ENCODE measurements at regions not wholly inside any gene's neighbourhood (a gene's known extent, or its start where the extent isn't known, plus 50 kb on each side); places are given as distances from the start of the nearest gene placed in this dataset.

DNA sequence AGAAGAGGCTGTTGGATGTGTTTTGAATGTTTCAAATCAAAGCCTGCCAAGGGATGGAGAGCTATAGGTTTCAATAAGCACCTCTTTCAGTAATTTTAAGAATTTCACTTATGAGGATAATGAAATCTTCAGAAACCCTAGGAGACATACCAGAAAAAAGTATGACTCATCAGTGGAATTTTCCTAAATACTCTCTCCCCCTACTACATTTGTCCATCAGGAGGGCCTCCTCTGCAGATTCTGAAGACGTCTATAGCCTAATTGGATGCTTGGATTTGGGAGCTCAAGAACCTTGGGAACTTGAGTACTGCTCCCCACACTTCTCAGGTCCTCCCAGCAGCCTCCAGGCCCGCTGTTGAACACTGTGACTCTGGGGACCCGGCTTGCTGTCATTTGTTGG is 374.3 kb downstream of the SLC4A3 start:
- no peak for DNase-seq

GRCh38 chr2:220002251-220002650 is 374.8 kb downstream of the SLC4A3 start:
- no peak for DNase-seq

DNA sequence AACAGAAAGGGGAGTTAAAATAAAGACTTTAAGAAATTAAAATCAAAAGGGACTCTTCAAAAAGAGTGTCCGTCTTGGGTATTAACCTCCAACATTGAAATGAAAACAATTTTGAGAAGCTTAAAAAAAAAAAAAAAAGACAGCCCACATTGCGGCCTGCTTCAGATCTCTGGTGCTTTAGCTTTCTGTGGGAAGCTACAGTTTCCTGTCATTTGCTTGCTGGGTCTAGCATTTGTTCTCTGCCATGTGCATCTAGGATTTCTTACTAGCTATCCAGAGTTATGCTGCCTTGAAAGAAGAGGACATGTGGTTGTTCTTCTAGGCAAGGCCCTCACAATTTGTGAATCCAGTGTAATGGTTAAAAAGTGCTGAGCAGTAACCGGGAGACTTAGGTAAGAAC is 375.3 kb downstream of the SLC4A3 start:
- no peak for DNase-seq

- no peak for DNase-seq
These were observed 377.9 kb downstream of the SLC4A3 start for GRCh38 chr2:220005362-220005761.

DNA sequence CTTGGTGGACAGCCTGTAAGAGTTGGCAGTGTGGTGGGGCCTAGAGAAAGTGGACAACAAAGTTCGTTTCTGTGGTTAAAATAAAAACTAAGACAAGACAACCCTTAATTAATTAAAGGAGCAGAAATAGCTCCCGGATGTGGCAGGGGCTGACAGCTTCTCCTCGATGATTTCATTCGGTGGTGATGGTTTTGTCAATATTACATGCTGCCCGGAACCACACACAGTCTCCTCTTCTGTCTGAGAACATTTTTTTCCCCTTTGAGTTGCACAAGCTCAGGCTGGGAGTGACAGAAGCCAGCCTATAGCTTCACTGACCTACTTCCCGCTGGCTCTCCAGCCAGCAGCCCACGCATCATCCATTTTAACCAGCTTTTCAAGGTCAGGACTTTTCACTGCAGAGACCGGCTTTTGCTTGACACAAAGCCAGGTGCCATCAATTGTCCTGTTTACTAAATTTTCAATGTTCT is 378.8 kb downstream of the SLC4A3 start:
- no peak for DNase-seq

DNA sequence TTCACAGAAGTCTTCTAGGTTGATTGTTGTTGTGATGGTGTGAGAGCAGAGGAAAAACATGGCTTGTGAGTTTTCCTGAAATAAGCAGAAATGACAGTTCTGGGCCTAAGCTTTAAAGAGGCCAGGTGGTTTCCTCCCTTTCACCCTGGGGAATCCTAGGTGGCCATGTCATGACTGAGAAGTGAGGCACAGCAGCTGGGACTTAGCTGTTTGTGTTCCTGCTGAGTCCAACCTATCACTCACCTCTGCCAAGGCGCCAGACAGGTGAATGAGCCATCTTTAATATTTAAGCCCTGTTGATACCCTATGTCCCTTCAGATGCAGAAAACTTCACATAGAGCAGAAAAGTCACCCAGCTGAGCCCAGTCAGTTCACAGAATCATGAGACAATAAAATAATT is 384.4 kb downstream of the SLC4A3 start:
- DNase-seq, result no peak

GRCh38 chr2:220014961-220015360 is 387.5 kb downstream of the SLC4A3 start:
- DNase-seq, result no peak

- no peak for DNase-seq
These were observed 388.1 kb downstream of the SLC4A3 start for GRCh38 chr2:220015576-220015975.

GRCh38 chr2:220025207-220025606 is 397.8 kb downstream of the SLC4A3 start:
- no peak for DNase-seq

DNA sequence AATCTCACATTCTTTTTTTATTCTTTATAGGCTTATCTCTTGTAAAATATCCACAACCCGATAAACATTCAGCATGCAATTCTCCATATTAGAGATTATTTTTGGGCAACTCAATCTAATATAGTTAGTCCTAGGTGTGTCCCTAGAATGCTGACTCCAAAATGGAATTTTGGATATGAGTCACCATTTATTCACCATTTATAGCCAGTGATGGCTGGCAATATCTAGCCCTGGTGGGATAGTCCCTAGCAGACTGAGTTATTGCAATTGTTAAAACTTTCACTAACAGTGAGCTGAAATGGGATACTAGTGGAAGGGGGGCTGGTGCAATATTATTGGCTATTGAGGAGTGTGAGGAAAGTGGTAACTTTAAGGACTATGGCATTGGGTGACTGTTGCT is 401.6 kb downstream of the SLC4A3 start:
- no peak for DNase-seq

GRCh38 chr2:220033546-220033945 is 406.1 kb downstream of the SLC4A3 start:
- DNase-seq, result no peak

DNA sequence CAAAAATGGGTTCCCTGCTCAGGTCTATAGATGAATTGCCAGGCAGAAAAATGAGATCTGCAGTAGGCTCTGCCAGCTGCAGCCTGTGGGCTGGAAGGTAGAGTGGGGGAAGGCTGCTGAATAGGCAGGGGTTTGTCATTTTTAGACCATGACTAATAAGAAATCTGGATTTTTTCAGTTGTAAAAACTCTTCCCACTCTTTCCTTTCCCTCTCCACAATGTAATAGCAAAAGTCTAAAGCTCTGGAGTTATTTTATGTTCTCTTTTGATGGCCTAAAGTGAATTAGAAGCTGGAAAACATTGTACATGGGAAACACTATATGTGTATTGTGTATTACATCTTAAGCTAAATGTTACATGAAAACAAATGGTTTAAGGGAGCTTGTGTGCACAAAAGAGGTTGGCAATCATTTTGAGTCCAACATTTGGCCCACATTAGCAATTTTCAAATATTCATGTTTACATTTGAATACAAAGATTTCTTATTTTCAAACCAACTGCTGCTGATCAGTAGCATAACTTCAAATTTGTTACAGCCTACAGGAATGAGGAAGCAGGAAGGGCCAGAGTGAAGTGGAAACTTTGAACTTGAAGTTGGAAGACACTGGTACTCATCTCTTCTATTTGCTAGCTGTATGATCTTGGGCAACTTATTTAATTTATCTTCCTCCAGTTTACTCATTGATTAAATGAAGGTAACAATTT is 407.1 kb downstream of the SLC4A3 start:
- peak; percentile 3 for DNase-seq

DNA sequence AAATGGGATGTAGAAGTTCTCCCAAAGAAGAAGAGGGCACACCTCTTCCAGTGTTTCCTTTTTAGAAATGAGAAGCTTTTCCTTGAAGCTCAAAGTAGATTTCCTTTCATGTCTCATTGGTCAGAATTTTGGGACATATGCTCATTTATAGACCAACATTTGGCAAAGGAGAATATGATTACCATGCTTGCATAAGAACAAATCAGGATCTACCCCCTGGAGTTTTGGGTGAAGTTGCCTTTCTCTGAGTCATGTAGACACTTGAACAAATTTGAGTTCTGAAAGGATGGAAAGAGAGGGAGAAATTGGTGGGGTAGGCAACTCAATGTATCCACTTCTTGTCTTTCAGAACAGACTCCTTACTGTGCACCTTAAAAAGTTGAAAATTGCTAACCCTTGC is 409.0 kb downstream of the SLC4A3 start:
- no peak for DNase-seq

DNA sequence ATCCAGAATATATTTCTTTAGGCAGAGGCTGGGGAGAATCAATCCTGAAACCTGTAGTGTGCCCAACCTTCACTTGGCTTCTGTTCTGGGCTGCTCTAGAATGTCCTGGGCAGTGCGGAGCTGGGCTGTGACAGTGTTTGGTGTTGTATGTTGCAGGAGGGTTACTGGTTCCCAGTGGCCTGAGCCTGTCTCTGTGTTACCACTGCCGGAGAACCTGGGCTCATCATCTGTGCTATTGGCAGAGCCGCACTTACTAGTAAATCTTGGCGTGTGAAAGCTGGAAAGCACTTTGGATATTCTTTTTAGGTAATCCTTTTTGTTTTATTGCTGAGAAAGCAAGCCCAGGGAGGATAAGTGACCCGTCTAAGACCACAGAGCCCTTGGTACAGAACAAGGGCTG is 412.9 kb downstream of the SLC4A3 start:
- no peak for DNase-seq

GRCh38 chr2:220041447-220041846 is 414.0 kb downstream of the SLC4A3 start:
- DNase-seq, result no peak

GRCh38 chr2:220043155-220043989 is 415.9 kb downstream of the SLC4A3 start:
- DNase-seq, result no peak

DNA sequence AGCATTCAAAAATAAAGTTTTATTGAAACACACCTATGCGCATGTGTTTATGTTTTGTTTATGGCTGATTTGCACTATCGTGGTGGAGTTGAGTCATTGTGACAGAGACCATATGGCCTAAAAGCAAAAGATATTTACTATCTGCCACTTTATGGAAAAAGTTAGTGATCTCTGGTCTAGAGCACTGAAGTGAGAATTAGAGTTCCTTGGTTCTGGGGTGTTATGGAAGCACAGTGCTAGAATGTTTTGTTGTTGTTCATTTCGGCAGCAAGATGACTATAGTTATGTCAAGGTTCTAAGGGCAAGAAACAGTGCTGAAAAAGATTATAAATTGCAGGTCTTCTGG is 416.5 kb downstream of the SLC4A3 start:
- DNase-seq, result no peak

DNA sequence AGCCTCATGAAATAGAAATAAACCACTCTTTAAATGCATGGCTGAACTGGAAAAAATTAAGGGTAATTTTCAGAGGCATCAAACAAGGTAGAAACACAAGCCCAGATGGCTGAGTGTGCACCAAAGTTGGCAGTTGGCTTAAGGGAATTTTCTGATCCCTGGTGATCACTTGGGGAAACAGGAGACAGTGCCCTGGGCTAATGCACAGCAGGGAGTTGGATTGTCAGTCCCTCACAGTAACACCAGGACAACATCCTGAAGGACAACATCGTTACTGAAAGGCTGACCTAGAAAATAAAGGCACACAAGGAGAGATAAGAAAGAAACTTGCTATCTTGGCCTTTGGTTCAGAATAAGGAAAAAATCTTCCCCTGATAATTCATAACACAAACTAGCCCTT is 417.0 kb downstream of the SLC4A3 start:
- no peak for DNase-seq

GRCh38 chr2:220046507-220046906 is 419.1 kb downstream of the SLC4A3 start:
- no peak for DNase-seq

DNA sequence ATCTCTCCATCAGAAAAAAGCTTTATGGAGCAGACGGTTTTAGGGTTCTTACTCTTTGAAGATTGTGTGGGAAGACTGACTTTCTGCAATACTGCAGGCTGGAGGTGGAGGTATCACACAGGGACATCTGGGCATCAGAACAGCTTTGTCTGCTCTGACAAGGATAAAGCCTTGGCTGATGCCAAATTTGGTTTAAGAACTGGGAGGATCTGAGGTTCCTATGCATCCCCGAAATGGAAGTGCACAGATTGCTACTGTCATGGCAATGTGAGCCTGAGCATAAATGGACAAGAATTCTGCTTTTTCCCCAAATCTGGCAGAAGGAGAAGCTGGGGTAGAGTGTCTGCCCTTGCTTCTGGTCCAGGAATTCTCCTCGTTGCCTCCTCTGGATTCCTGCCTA is 424.3 kb downstream of the SLC4A3 start:
- DNase-seq, result peak; percentile 70

DNA sequence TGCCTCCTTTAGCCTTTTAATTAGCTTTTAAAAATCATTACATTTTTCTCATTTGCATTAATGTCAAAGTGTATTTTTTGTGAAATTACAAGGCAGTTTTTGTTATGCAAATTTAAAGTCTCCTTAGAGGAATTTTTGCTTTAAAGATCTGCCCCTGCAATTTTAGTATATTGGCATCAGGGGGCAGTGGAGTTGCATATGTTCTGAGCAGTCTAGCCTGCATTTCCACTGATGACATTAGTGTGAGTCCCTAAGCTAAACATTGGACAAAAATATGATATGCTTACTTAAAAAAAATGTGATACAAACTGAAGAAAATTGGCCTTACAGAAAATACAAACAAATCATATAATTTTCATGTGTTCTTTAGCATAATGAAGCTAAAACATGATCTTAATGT is 426.5 kb downstream of the SLC4A3 start:
- DNase-seq, result no peak

DNA sequence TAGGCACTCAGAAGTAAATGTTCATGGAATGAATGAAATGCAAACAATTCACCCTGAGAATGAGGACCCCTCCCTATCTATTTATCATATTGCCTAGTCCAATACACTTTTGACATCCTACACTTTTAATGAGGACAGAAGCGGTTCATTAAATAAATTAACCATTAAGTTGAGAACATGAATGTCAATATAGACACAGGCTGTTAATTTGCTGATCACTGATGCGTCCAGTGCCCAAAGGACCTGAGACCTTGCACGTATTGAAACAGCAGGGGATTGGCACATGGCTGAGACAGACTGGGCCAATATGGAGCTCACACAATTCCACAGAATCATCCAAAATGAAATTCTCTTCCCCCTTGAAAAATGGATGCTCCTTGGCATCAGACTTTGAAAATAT is 430.0 kb downstream of the SLC4A3 start:
- DNase-seq, result no peak

GRCh38 chr2:220057916-220058315 is 430.5 kb downstream of the SLC4A3 start:
- no peak for DNase-seq

All from occipital lobe (tissue), 1 donor.